ENCODE measurements at regions not wholly inside any gene's neighbourhood (a gene's known extent, or its start where the extent isn't known, plus 50 kb on each side); places are given as distances from the start of the nearest gene placed in this dataset.

DNA sequence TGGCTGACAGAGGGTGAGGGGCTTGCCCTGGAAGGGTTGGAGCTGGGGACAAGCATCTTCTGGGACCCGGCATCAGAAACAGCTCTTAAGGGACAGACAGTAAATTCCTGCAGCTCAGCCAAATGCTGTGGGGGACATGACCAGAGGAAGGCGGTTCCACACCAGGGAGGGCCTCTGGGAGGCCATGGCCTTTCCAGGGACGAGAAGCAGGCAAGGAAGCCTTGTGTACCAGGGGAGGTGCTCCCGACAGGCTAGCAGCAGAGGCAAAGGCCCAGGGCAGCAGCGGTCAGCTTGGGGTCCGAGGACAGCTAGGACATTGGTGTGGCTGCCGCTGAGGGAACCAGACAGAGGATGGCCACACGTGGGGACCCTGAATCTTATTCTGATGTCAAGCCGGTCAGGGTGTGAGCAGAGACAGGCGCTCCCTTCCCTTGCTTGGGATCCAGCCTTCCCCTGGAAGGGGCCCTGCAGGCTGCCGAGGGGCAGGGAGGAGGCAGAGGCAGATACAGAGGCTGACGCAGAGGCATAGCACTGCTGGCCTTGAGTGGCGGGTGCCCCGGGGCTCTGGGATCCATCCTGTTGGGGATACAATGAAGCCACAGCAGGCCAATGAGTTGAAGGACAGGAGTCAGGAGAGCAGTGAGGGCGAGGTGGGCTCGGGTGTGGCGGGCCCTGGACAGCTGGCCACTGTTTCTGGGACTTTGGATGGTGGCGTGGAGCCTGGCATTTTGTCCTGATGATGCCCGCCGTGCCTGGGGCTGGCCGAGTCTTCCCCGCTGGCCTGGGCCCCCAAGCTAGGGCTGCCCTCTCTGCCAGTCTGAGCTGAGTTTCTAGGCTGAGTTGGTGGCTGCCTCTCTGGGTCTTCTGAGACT is 64.1 kb upstream of the GPC1 start (continued):
- TF ChIP-seq HDAC6 (IDR thresholded peaks at IDR 0.05; ENCODE audit: unreplicated experiment) (no peak), SRF (IDR thresholded peaks at IDR 0.05; ENCODE audit: low read depth in 2 of 2, low read length in 2 of 2) (no peak)
- TF ChIP-seq, protein P1, sequence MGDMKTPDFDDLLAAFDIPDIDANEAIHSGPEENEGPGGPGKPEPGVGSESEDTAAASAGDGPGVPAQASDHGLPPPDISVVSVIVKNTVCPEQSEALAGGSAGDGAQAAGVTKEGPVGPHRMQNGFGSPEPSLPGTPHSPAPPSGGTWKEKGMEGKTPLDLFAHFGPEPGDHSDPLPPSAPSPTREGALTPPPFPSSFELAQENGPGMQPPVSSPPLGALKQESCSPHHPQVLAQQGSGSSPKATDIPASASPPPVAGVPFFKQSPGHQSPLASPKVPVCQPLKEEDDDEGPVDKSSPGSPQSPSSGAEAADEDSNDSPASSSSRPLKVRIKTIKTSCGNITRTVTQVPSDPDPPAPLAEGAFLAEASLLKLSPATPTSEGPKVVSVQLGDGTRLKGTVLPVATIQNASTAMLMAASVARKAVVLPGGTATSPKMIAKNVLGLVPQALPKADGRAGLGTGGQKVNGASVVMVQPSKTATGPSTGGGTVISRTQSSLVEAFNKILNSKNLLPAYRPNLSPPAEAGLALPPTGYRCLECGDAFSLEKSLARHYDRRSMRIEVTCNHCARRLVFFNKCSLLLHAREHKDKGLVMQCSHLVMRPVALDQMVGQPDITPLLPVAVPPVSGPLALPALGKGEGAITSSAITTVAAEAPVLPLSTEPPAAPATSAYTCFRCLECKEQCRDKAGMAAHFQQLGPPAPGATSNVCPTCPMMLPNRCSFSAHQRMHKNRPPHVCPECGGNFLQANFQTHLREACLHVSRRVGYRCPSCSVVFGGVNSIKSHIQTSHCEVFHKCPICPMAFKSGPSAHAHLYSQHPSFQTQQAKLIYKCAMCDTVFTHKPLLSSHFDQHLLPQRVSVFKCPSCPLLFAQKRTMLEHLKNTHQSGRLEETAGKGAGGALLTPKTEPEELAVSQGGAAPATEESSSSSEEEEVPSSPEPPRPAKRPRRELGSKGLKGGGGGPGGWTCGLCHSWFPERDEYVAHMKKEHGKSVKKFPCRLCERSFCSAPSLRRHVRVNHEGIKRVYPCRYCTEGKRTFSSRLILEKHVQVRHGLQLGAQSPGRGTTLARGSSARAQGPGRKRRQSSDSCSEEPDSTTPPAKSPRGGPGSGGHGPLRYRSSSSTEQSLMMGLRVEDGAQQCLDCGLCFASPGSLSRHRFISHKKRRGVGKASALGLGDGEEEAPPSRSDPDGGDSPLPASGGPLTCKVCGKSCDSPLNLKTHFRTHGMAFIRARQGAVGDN (IDR thresholded peaks at IDR 0.05): no peak

DNA sequence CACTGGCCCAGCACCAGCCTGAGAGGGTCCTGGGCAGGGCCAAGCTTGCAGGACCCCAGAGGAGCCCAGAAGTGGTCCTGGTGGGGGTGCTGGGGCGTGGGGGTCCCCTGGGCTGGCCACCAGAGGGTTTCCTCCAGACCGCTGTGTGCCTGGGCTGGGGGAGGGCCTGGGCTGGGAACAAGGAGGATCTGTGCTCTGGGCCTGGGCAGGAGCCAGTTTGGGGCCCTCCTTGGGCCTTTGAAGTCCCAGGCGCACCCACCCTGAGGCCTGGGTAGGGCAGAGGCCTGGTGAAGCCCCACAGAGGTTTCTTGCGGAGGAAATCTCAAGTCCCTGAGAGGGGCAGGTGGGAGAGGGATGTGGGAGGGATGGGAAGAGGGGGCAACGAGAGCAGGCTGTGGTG is 63.4 kb upstream of the GPC1 start:
- DNase-seq (ENCODE audit: low read depth, low spot score) (no peak), FAIRE-seq (no peak), ATAC-seq (no peak)
- Histone ChIP-seq H3K9me3 (replicated peaks; ENCODE audit: control insufficient read depth, insufficient read depth, low read length) (no peaks in the 10 kb centered on the region), H3K4me2 (ENCODE audit: control insufficient read depth, insufficient read depth) (no peak overlapping the region), H3K4me1 (ENCODE audit: control insufficient read depth, insufficient read depth, low read length) (no peaks in the 10 kb centered on the region), H3K27ac (ENCODE audit: control insufficient read depth, insufficient read depth) (no peak overlapping the region), H3K27me3 (replicated peaks in 1 of 2; ENCODE audit: control insufficient read depth in 2 of 2, insufficient read depth in 2 of 2, low read length in 1 of 2) (no peaks in the 10 kb centered on the region; a peak in 1 of 4 replicates), H2AFZ (ENCODE audit: control insufficient read depth, low read depth, low read length) (no peak overlapping the region), H3K36me3 (ENCODE audit: control insufficient read depth in 2 of 2, insufficient read depth in 2 of 2, low read length in 1 of 2) (no peaks in the 10 kb centered on the region), H3K4me3 (no peak overlapping the region), H3K9ac (ENCODE audit: control insufficient read depth, insufficient read depth, low read length) (no peak overlapping the region), H3K79me2 (ENCODE audit: control insufficient read depth, insufficient read depth, low read length) (no peaks in the 10 kb centered on the region), H4K20me1 (ENCODE audit: control insufficient read depth, insufficient read depth) (no peaks in the 10 kb centered on the region; the same call in 1 of the 2 replicates)
- ChIA-PET RAD21 (ENCODE audit: unreplicated experiment) (no interaction called here), POLR2A (no interaction called here), CTCF (no interaction called here), SMC1A (ENCODE audit: uncharacterized antibody, unreplicated experiment) (no interaction called here)
- 15% methylated on average over 3 of the region's 5 CpGs for WGBS (ENCODE audit: insufficient coverage, insufficient replicate concordance, low lambda C conversion rate, missing lambda C conversion rate)
- intact Hi-C loops (cut with micrococcal nuclease; ENCODE audit: unreplicated experiment): no loop called here
- TF ChIP-seq CREB1 (IDR thresholded peaks at IDR 0.05; ENCODE audit: low read depth): no peak
- TF ChIP-seq, protein P2, sequence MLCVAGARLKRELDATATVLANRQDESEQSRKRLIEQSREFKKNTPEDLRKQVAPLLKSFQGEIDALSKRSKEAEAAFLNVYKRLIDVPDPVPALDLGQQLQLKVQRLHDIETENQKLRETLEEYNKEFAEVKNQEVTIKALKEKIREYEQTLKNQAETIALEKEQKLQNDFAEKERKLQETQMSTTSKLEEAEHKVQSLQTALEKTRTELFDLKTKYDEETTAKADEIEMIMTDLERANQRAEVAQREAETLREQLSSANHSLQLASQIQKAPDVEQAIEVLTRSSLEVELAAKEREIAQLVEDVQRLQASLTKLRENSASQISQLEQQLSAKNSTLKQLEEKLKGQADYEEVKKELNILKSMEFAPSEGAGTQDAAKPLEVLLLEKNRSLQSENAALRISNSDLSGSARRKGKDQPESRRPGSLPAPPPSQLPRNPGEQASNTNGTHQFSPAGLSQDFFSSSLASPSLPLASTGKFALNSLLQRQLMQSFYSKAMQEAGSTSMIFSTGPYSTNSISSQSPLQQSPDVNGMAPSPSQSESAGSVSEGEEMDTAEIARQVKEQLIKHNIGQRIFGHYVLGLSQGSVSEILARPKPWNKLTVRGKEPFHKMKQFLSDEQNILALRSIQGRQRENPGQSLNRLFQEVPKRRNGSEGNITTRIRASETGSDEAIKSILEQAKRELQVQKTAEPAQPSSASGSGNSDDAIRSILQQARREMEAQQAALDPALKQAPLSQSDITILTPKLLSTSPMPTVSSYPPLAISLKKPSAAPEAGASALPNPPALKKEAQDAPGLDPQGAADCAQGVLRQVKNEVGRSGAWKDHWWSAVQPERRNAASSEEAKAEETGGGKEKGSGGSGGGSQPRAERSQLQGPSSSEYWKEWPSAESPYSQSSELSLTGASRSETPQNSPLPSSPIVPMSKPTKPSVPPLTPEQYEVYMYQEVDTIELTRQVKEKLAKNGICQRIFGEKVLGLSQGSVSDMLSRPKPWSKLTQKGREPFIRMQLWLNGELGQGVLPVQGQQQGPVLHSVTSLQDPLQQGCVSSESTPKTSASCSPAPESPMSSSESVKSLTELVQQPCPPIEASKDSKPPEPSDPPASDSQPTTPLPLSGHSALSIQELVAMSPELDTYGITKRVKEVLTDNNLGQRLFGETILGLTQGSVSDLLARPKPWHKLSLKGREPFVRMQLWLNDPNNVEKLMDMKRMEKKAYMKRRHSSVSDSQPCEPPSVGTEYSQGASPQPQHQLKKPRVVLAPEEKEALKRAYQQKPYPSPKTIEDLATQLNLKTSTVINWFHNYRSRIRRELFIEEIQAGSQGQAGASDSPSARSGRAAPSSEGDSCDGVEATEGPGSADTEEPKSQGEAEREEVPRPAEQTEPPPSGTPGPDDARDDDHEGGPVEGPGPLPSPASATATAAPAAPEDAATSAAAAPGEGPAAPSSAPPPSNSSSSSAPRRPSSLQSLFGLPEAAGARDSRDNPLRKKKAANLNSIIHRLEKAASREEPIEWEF (IDR thresholded peaks at IDR 0.05; ENCODE audit: insufficient replicate concordance, low read depth, low read length): no peak
- no peak for TF ChIP-seq POLR2AphosphoS2 (IDR thresholded peaks at IDR 0.05; ENCODE audit: low read depth, low read length)
- TF ChIP-seq GABPA (IDR thresholded peaks at IDR 0.05; ENCODE audit: low read depth): no peak
- no TSS peak for BruUV-seq (replicated peaks)
- in situ Hi-C loops (cut with MboI): no loop called here

Measured in GM12878 (cell line).